ENCODE measurements at regions not wholly inside any gene's neighbourhood (a gene's known extent, or its start where the extent isn't known, plus 50 kb on each side); places are given as distances from the start of the nearest gene placed in this dataset.

DNA sequence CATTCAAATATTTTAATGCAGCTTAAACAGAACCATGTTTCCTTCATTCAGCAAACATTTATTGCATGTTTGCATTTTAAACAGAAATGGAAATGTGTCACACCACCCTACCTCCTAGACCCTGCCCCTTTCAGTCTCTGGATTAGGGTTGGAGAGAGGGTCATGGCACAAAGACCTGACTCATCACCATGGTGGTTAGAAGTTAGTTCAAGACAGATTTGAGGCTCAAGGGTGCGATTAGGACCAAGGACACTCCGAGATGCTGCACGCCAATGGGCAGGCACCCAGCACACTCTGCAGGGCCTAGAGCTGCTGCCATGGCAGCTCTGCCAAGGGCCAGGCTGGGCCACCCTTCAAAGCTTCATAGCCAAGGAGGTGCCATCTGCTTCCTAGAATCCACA is 86.9 kb downstream of the NAV1 start:
- Histone ChIP-seq H3K4me1 (ENCODE audit: control insufficient read depth, insufficient read depth, low read length) (no peaks in the 10 kb centered on the region), H3K9me3 (ENCODE audit: control insufficient read depth, low read length) (no peaks in the 10 kb centered on the region), H3K4me3 (ENCODE audit: low read length) (no peak overlapping the region), H3K27me3 (ENCODE audit: control insufficient read depth, insufficient read depth, low read length, poor library complexity, severe bottlenecking) (no peaks in the 10 kb centered on the region), H3K27ac (ENCODE audit: low read depth, low read length) (no peak overlapping the region), H3K9ac (ENCODE audit: extremely low read depth, low read length, poor library complexity, severe bottlenecking) (no peak overlapping the region), H3K36me3 (ENCODE audit: control insufficient read depth, insufficient read depth, low read length) (peaks cover 3% of the 10 kb centered on the region)
- no peaks in the 10 kb centered on the region for H3K9me3 Mint-ChIP-seq
- no peak overlapping the region for H3K4me3 Mint-ChIP-seq
- TF ChIP-seq, protein P1, sequence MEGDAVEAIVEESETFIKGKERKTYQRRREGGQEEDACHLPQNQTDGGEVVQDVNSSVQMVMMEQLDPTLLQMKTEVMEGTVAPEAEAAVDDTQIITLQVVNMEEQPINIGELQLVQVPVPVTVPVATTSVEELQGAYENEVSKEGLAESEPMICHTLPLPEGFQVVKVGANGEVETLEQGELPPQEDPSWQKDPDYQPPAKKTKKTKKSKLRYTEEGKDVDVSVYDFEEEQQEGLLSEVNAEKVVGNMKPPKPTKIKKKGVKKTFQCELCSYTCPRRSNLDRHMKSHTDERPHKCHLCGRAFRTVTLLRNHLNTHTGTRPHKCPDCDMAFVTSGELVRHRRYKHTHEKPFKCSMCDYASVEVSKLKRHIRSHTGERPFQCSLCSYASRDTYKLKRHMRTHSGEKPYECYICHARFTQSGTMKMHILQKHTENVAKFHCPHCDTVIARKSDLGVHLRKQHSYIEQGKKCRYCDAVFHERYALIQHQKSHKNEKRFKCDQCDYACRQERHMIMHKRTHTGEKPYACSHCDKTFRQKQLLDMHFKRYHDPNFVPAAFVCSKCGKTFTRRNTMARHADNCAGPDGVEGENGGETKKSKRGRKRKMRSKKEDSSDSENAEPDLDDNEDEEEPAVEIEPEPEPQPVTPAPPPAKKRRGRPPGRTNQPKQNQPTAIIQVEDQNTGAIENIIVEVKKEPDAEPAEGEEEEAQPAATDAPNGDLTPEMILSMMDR (conservative IDR thresholded peaks at IDR 0.05), result no peak
- H3K27ac Mint-ChIP-seq, result no peak overlapping the region
- peaks cover 4% of the 10 kb centered on the region for H3K4me1 Mint-ChIP-seq
- 94% methylated on average over 3 of the region's 3 CpGs; no CpG with 5 or more reads in 1 of the 2 experiments for WGBS, 2 experiments (ENCODE audit: insufficient coverage in 1 of 2, insufficient read length in 1 of 2)
- no peak for DNase-seq
- peaks cover 2% of the 10 kb centered on the region for H3K36me3 Mint-ChIP-seq (ENCODE audit: low read depth)
- peaks cover 5% of the 10 kb centered on the region for H3K27me3 Mint-ChIP-seq (ENCODE audit: insufficient read depth)

DNA sequence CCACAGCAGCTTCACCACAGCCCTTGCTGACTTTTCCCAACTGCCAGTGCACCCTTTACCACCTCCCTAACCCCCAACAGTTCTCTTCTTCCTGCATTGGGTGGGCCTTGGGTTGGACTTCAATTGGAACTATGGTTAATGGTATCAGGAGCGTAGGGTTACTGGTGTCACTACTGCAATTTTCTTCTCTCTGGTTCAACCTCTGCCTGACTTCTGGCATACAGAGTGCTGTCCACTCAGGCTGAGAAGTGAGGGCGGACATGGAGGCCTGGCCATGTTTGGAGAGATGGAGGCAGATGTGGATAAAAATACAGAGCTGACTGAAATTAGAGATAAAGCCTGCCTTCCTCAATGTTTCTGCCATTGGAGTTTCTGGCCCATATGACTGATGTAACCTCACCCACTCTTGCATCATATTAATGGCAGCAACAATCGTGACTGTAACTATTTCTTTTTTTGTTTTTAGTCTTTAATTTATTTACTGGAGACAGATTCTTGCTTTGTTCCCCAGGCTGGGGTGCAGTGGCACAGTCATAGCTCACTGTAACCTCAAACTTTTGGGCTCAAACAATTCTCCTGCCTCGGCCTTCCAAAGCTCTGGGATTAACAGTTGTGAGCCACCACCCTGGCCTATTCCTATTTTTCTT is 87.8 kb downstream of the NAV1 start:
- H3K36me3 ChIP-seq (ENCODE audit: control insufficient read depth, insufficient read depth, low read length), result peaks cover 3% of the 10 kb centered on the region
- Mint-ChIP-seq H3K4me3 (no peak overlapping the region), H3K36me3 (ENCODE audit: low read depth) (peaks cover 2% of the 10 kb centered on the region), H3K9me3 (no peaks in the 10 kb centered on the region), H3K27ac (no peak overlapping the region), H3K4me1 (peaks cover 4% of the 10 kb centered on the region), H3K27me3 (ENCODE audit: insufficient read depth) (peaks cover 5% of the 10 kb centered on the region)
- H3K4me1 ChIP-seq (ENCODE audit: control insufficient read depth, insufficient read depth, low read length), result no peaks in the 10 kb centered on the region
- no peak for DNase-seq
- 93 to 95% methylated on average over 3 to 4 of the region's 4 CpGs for WGBS, 2 experiments (ENCODE audit: insufficient coverage in 1 of 2, insufficient read length in 1 of 2)
- no peak overlapping the region for H3K9ac ChIP-seq (ENCODE audit: extremely low read depth, low read length, poor library complexity, severe bottlenecking)
- no peak overlapping the region for H3K4me3 ChIP-seq (ENCODE audit: low read length)
- H3K27me3 ChIP-seq (ENCODE audit: control insufficient read depth, insufficient read depth, low read length, poor library complexity, severe bottlenecking), result no peaks in the 10 kb centered on the region
- H3K9me3 ChIP-seq (ENCODE audit: control insufficient read depth, low read length), result no peaks in the 10 kb centered on the region
- TF ChIP-seq, protein P1 (conservative IDR thresholded peaks at IDR 0.05), result no peak
- no peak overlapping the region for H3K27ac ChIP-seq (ENCODE audit: low read depth, low read length)

DNA sequence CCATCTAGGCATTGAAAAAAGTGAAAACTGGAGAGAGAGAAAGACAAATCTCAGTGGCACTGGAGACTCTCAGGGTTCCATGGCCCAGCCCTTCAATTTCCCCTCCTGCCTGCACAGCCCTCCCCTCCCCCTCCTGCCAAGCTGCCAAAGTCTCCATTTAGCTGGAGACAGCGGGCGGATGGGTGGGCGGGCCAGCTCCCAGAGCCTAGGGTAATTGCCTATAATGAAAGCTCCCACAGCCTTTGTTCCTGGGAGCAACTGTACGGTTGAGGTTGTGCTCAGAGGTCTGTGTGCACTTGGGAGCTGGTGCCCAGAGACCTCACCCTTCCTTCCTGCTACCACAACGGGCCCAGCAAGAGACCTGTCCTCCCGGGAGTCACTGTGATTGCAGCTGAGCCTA is 89.6 kb downstream of the NAV1 start:
- no peak for DNase-seq
- Histone ChIP-seq H3K9me3 (ENCODE audit: control insufficient read depth, low read length) (no peaks in the 10 kb centered on the region), H3K27ac (ENCODE audit: low read depth, low read length) (peak overlapping the region; percentile 60), H3K4me1 (ENCODE audit: control insufficient read depth, insufficient read depth, low read length) (no peaks in the 10 kb centered on the region), H3K36me3 (ENCODE audit: control insufficient read depth, insufficient read depth, low read length) (peaks cover 3% of the 10 kb centered on the region), H3K4me3 (ENCODE audit: low read length) (no peak overlapping the region), H3K27me3 (ENCODE audit: control insufficient read depth, insufficient read depth, low read length, poor library complexity, severe bottlenecking) (no peaks in the 10 kb centered on the region), H3K9ac (ENCODE audit: extremely low read depth, low read length, poor library complexity, severe bottlenecking) (no peak overlapping the region)
- Mint-ChIP-seq H3K27ac (no peak overlapping the region), H3K9me3 (no peaks in the 10 kb centered on the region), H3K4me1 (peaks cover 6% of the 10 kb centered on the region), H3K4me3 (no peak overlapping the region), H3K27me3 (ENCODE audit: insufficient read depth) (peaks cover 5% of the 10 kb centered on the region), H3K36me3 (ENCODE audit: low read depth) (peaks cover 2% of the 10 kb centered on the region)
- TF ChIP-seq, protein P1 (conservative IDR thresholded peaks at IDR 0.05), result no peak
- 60 to 71% methylated on average over 1 to 6 of the region's 6 CpGs for WGBS, 2 experiments (ENCODE audit: insufficient coverage in 1 of 2, insufficient read length in 1 of 2)
